ENCODE measurements at regions not wholly inside any gene's neighbourhood (a gene's known extent, or its start where the extent isn't known, plus 50 kb on each side); places are given as distances from the start of the nearest gene placed in this dataset.

- DNase-seq = peak; percentile 58
These were observed 122.8 kb upstream of the USP24 start for GRCh38 chr1:55337801-55338447.

- DNase-seq = no peak
These were observed 119.6 kb upstream of the USP24 start for GRCh38 chr1:55334797-55335196.

- no peak for DNase-seq
These were observed 119.0 kb upstream of the USP24 start for GRCh38 chr1:55334160-55334559.

GRCh38 chr1:55333461-55333860 is 118.3 kb upstream of the USP24 start:
- DNase-seq = no peak

GRCh38 chr1:55331351-55331750 is 116.2 kb upstream of the USP24 start:
- peak; percentile 67 for DNase-seq

- DNase-seq = no peak
These were observed 114.8 kb upstream of the USP24 start for GRCh38 chr1:55329808-55330432.

GRCh38 chr1:55329091-55329490 is 113.9 kb upstream of the USP24 start:
- DNase-seq = peak; percentile 32

- DNase-seq = no peak
These were observed 111.5 kb upstream of the USP24 start for GRCh38 chr1:55326496-55327243.

- no peak for DNase-seq
These were observed 108.6 kb upstream of the USP24 start for GRCh38 chr1:55323760-55324159.

GRCh38 chr1:55322842-55323241 is 107.7 kb upstream of the USP24 start:
- DNase-seq = no peak

- peak; percentile 34 for DNase-seq
These were observed 106.8 kb upstream of the USP24 start for GRCh38 chr1:55321942-55322341.

GRCh38 chr1:55320891-55321290 is 105.7 kb upstream of the USP24 start:
- DNase-seq = no peak

GRCh38 chr1:55318116-55318817 is 103.1 kb upstream of the USP24 start:
- DNase-seq = peak; percentile 24

GRCh38 chr1:55317673-55318072 is 102.5 kb upstream of the USP24 start:
- no peak for DNase-seq

GRCh38 chr1:55316947-55317662 is 101.9 kb upstream of the USP24 start:
- no peak for DNase-seq

GRCh38 chr1:55316502-55316901 is 101.3 kb upstream of the USP24 start:
- no peak for DNase-seq

GRCh38 chr1:55315552-55315951 is 100.4 kb upstream of the USP24 start:
- no peak for DNase-seq

GRCh38 chr1:55314740-55315139 is 99.6 kb upstream of the USP24 start:
- no peak for DNase-seq

- no peak for DNase-seq
These were observed 98.7 kb upstream of the USP24 start for GRCh38 chr1:55313903-55314302.

- no peak for DNase-seq
These were observed 96.8 kb upstream of the USP24 start for GRCh38 chr1:55311979-55312378.

GRCh38 chr1:55311057-55311641 is 96.0 kb upstream of the USP24 start:
- DNase-seq = peak; percentile 62

- DNase-seq = peak; percentile 98
These were observed 95.4 kb upstream of the USP24 start for GRCh38 chr1:55310505-55310971.
